Cardiac fibroblast (primary cell): ENCODE measurements at regions not wholly inside any gene's neighbourhood (a gene's known extent, or its start where the extent isn't known, plus 50 kb on each side); places are given as distances from the start of the nearest gene placed in this dataset.
"Not testable (repeated sequence)": the region's sequence is repeated elsewhere in the genome, so short reads cannot be mapped to it uniquely, and the experiment has no call there.

Experiments used
- DNase-seq, 2 donors: peaks; one replicate each; pipeline versions ENCODE4 v3.0.0 to v3.0.0-alpha.2; 2010; ENCODE audit warnings: low read depth in 2 of 2
- H3K4me3 ChIP-seq, 2 donors: replicated peaks in 1 of 2; 1 replicate in 1 of 2; 2 replicates in 1 of 2; pipeline ENCODE4 v1.5.1; 2011; ENCODE audit warnings: low read depth in 2 of 2, low read length in 2 of 2, mild to moderate bottlenecking in 2 of 2, moderate library complexity in 1 of 2
- TF ChIP-seq, protein P1 (sequence below): IDR thresholded peaks from one replicate; pipeline ENCODE4 v1.5.1; 2011; ENCODE audit warnings: low read depth, mild to moderate bottlenecking, low read length, inconsistent platforms

DNA sequence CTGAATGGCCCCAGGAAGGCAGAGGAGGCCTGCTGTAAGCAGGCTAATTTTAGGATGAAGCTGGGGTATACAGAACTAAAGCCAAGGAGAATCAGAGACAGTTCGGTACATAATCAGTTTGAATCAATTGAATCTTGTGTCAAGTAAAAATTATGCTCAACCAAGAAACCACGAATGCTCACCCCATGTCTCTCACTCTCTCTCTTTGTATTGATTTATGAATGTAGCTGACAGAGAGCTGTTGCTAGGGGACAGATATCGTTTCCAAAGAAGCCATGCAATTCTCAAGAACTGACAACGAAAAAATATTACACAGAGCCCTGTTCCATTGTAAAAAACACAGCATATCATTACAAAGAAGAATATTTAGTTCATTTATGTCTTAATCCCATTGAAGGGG is 151.1 kb upstream of the PKP2 start:
- no peak overlapping the region for H3K4me3 ChIP-seq
- TF ChIP-seq, protein P1, sequence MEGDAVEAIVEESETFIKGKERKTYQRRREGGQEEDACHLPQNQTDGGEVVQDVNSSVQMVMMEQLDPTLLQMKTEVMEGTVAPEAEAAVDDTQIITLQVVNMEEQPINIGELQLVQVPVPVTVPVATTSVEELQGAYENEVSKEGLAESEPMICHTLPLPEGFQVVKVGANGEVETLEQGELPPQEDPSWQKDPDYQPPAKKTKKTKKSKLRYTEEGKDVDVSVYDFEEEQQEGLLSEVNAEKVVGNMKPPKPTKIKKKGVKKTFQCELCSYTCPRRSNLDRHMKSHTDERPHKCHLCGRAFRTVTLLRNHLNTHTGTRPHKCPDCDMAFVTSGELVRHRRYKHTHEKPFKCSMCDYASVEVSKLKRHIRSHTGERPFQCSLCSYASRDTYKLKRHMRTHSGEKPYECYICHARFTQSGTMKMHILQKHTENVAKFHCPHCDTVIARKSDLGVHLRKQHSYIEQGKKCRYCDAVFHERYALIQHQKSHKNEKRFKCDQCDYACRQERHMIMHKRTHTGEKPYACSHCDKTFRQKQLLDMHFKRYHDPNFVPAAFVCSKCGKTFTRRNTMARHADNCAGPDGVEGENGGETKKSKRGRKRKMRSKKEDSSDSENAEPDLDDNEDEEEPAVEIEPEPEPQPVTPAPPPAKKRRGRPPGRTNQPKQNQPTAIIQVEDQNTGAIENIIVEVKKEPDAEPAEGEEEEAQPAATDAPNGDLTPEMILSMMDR: no peak
- no peak for DNase-seq

GRCh38 chr12:33044447-33044846 is 147.9 kb upstream of the PKP2 start:
- H3K4me3 ChIP-seq: no peak overlapping the region
- TF ChIP-seq, protein P1: no peak
- DNase-seq: no peak

GRCh38 chr12:33041562-33041961 is 145.0 kb upstream of the PKP2 start:
- no peak for DNase-seq
- no peak overlapping the region for H3K4me3 ChIP-seq
- TF ChIP-seq, protein P1: no peak

- DNase-seq, H3K4me3 ChIP-seq: not testable (repeated sequence)
These were observed 137.4 kb upstream of the PKP2 start for GRCh38 chr12:33033999-33034398.

- H3K4me3 ChIP-seq: no peak overlapping the region
- TF ChIP-seq, protein P1: no peak
These were observed 130.2 kb upstream of the PKP2 start for GRCh38 chr12:33026791-33027190.

DNA sequence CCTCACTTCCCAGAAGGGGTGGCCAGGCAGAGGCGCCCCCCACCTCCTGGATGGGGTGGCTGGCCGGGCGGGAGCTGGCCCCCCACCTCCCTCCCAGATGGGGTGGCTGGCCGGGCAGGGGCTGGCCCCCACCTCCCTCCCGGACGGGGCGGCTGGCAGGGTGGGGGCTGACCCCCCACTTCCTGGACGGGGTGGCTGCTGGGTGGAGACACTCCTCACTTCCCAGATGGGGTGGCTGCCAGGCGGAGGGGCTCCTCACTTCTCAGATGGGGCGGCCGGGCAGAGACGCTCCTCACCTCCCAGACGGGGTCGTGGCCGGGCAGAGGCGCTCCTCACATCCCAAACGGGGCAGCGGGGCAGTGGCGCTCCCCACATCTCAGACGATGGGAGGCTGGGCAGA is 126.1 kb upstream of the PKP2 start:
- not testable (repeated sequence) for H3K4me3 ChIP-seq, DNase-seq

More at GRCh38 chr12:33026791-33027190, 130.2 kb upstream of the PKP2 start:
- DNase-seq: no peak

- not testable (repeated sequence) for DNase-seq, H3K4me3 ChIP-seq
These were observed 120.5 kb upstream of the PKP2 start for GRCh38 chr12:33017029-33017428.

DNA sequence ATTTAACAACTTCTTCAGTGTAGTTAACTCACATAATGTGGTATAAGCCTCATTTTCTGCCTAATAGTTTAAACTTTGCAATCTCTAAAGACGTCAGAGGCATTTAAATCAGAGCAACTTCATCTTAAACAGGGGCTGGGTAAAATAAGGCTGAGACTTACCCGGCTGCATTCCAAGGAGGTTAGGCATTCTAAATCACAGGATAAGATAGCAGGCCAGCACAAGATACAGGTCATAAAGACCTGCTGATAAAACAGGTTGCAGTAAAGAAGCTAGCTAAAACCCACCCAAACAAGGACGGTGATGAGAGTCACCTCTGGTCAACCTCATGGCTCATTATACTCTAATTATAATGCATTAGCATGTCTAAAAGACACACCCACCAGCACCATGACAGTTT is 115.6 kb upstream of the PKP2 start:
- no peak for DNase-seq
- TF ChIP-seq, protein P1: no peak
- H3K4me3 ChIP-seq: no peak overlapping the region

GRCh38 chr12:33006106-33006505 is 109.5 kb upstream of the PKP2 start:
- TF ChIP-seq, protein P1: no peak
- DNase-seq: no peak
- no peak overlapping the region for H3K4me3 ChIP-seq
